CD4-positive, alpha-beta T cell (primary cell): ENCODE measurements at regions not wholly inside any gene's neighbourhood (a gene's known extent, or its start where the extent isn't known, plus 50 kb on each side); places are given as distances from the start of the nearest gene placed in this dataset.

ENCODE experiments used
- ATAC-seq: fragments of 200-7000 bp; cut with Tn5 transposase; one replicate; pipeline ENCODE4 v1.10.0; 2022; ENCODE audit warnings: mild to moderate bottlenecking; ENCODE audit not compliant: poor library complexity
- CTCF ChIA-PET: fragments of 350-600 bp; sonication (Branson Sonifier 250); formaldehyde crosslinking; loops from one replicate; lab custom pipeline; 2021; ENCODE audit warnings: antibody characterized with exemption, inconsistent platforms; lab: Charles Lee
- POLR2A ChIA-PET: fragments of 350-600 bp; sonication (Branson Sonifier 250); formaldehyde crosslinking; loops from one replicate; lab custom pipeline; 2021; ENCODE audit warnings: antibody characterized with exemption, inconsistent platforms; lab: Charles Lee
- DNase-seq, 14 experiments: peaks; one replicate each; pipeline ENCODE4 v3.0.0-alpha.2; 2013 to 2020; ENCODE audit warnings: mixed read lengths in 2 of 14
- H3K27ac ChIP-seq, 2 donors: one replicate each; pipeline versions ENCODE4 v1.5.1 to v1.7.0; 2013; ENCODE audit warnings: low read length in 2 of 2, low read depth in 1 of 2, mild to moderate bottlenecking in 1 of 2
- H3K27me3 ChIP-seq, 2 experiments: 1 replicate in 1 of 2; 2 replicates in 1 of 2; pipeline versions ENCODE4 v1.6.1 to v1.7.0; 2013; ENCODE audit warnings: low read length in 2 of 2, control low read depth in 1 of 2, mild to moderate bottlenecking in 1 of 2, moderate library complexity in 1 of 2; ENCODE audit not compliant: insufficient read depth in 2 of 2, control insufficient read depth in 1 of 2
- H3K36me3 ChIP-seq: one replicate; pipeline ENCODE4 v1.6.1; 2013; ENCODE audit warnings: low read length, control low read depth; ENCODE audit not compliant: insufficient read depth
- H3K4me1 ChIP-seq: one replicate; pipeline ENCODE4 v1.6.1; 2013; ENCODE audit warnings: low read length, control low read depth; ENCODE audit not compliant: insufficient read depth
- H3K4me3 ChIP-seq: one replicate; pipeline ENCODE4 v1.5.1; 2013; ENCODE audit warnings: mild to moderate bottlenecking, low read length, moderate library complexity
- H3K9me3 ChIP-seq, 2 experiments: 1 replicate in 1 of 2; 2 replicates in 1 of 2; pipeline versions ENCODE4 v1.6.1 to v1.7.0; 2013; ENCODE audit warnings: low read length in 2 of 2, mild to moderate bottlenecking in 2 of 2, control low read depth in 1 of 2, moderate library complexity in 1 of 2; ENCODE audit not compliant: control insufficient read depth in 1 of 2, insufficient read depth in 1 of 2
- H3K27ac Mint-ChIP-seq: one replicate; pipeline ENCODE4 v1.8.0; 2020; ENCODE audit warnings: mixed read lengths
- H3K27me3 Mint-ChIP-seq: one replicate; pipeline ENCODE4 v1.8.0; 2021; ENCODE audit warnings: mixed read lengths
- H3K36me3 Mint-ChIP-seq: one replicate; pipeline ENCODE4 v1.8.0; 2021; ENCODE audit warnings: low read depth, mixed read lengths
- H3K4me1 Mint-ChIP-seq: one replicate; pipeline ENCODE4 v1.8.0; 2021; ENCODE audit warnings: low read depth, mixed read lengths
- H3K4me3 Mint-ChIP-seq: one replicate; pipeline ENCODE4 v1.8.0; 2020; ENCODE audit warnings: mild to moderate bottlenecking, mixed read lengths
- H3K9me3 Mint-ChIP-seq: one replicate; pipeline ENCODE4 v1.8.0; 2020; ENCODE audit warnings: mixed read lengths
- CTCF ChIP-seq: fragments of 200-600 bp; IDR thresholded peaks from one replicate; pipeline ENCODE4 v1.8.0; 2022; ENCODE audit warnings: antibody characterized with exemption, mild to moderate bottlenecking
- intact Hi-C, 2 experiments: fragments of 100-400 bp; cut with DNase I in 1 of 2; cut with micrococcal nuclease in 1 of 2; formaldehyde crosslinking; loops; one replicate each; pipeline versions ENCODE4 v1.15.1 to v1.9.0; 2023 to 2025; cut with DNase I, micrococcal nuclease

GRCh38 chr7:152967958-152968357 is 208.4 kb downstream of the ACTR3B start:
- Mint-ChIP-seq H3K4me3 (no peak overlapping the region), H3K4me1 (no peaks in the 10 kb centered on the region), H3K27ac (no peak overlapping the region), H3K36me3 (no peaks in the 10 kb centered on the region), H3K27me3 (no peaks in the 10 kb centered on the region), H3K9me3 (no peaks in the 10 kb centered on the region)
- Histone ChIP-seq H3K36me3 (no peaks in the 10 kb centered on the region), H3K4me1 (no peaks in the 10 kb centered on the region), H3K27me3 (no peaks in the 10 kb centered on the region), H3K9me3 (no peaks in the 10 kb centered on the region), H3K4me3 (no peak overlapping the region), H3K27ac (no peak overlapping the region)
- DNase-seq (no peak), ATAC-seq (no peak)
- intact Hi-C loops, result no loop called here
- TF ChIP-seq CTCF, result no peak
- POLR2A ChIA-PET, result interaction anchor here (0.6 kb wide), 1 partner anchor 946 kb away, joined by 3 read pairs; no protein-coding TSS in a partner anchor
- CTCF ChIA-PET, result no interaction called here

DNA sequence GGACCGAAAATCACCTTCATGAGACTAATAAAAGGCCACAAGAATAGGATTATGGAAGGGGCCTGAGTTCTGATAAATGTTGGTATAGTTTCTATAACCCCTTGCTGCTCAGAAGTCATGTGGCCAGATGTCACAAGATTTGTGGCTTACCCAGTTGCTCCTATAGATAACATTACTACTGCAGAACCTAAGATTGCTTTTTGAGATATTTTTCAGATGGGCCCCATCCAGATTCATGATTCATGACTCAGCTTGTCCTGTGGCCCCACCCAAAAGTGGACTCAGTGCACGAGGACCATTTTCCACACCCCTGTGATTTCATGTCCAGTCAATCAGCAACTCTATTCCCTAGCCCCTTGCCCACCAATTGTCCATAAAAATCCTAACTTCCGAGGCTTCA is 209.0 kb downstream of the ACTR3B start:
- H3K4me3 Mint-ChIP-seq, result no peak overlapping the region
- ChIA-PET CTCF (no interaction called here), POLR2A (no interaction called here)
- Histone ChIP-seq H3K4me3 (no peak overlapping the region), H3K9me3 (no peaks in the 10 kb centered on the region), H3K27me3 (no peaks in the 10 kb centered on the region), H3K4me1 (no peaks in the 10 kb centered on the region), H3K36me3 (no peaks in the 10 kb centered on the region), H3K27ac (no peak overlapping the region)
- H3K27ac Mint-ChIP-seq, result no peak overlapping the region
- no peaks in the 10 kb centered on the region for H3K9me3 Mint-ChIP-seq
- DNase-seq (no peak), ATAC-seq (no peak)
- H3K4me1 Mint-ChIP-seq, result no peaks in the 10 kb centered on the region
- no peak for TF ChIP-seq CTCF
- intact Hi-C loops, result no loop called here
- no peaks in the 10 kb centered on the region for H3K27me3 Mint-ChIP-seq
- no peaks in the 10 kb centered on the region for H3K36me3 Mint-ChIP-seq

- H3K36me3 Mint-ChIP-seq, result no peaks in the 10 kb centered on the region
- H3K27ac ChIP-seq, result no peak overlapping the region
- no peaks in the 10 kb centered on the region for H3K27me3 Mint-ChIP-seq
- H3K4me1 ChIP-seq, result no peaks in the 10 kb centered on the region
- no peak for TF ChIP-seq CTCF
- no peaks in the 10 kb centered on the region for H3K9me3 Mint-ChIP-seq
- H3K4me1 Mint-ChIP-seq, result no peaks in the 10 kb centered on the region
- CTCF ChIA-PET, result no interaction called here
- H3K36me3 ChIP-seq, result no peaks in the 10 kb centered on the region
- POLR2A ChIA-PET, result no interaction called here
- intact Hi-C loops, result no loop called here
- ATAC-seq (no peak), DNase-seq (no peak)
- no peaks in the 10 kb centered on the region for H3K27me3 ChIP-seq
- H3K4me3 ChIP-seq, result no peak overlapping the region
- no peaks in the 10 kb centered on the region for H3K9me3 ChIP-seq
- no peak overlapping the region for H3K27ac Mint-ChIP-seq
- no peak overlapping the region for H3K4me3 Mint-ChIP-seq
Measured at GRCh38 chr7:152969335-152969734, 209.8 kb downstream of the ACTR3B start.
